H9 (cell line): ENCODE measurements at regions not wholly inside any gene's neighbourhood (a gene's known extent, or its start where the extent isn't known, plus 50 kb on each side); places are given as distances from the start of the nearest gene placed in this dataset.

Experiments used
- DNase-seq: peaks from one replicate; pipeline ENCODE4 v3.0.0-alpha.2; 2017
- H2AFZ ChIP-seq: one replicate; pipeline ENCODE4 v1.6.1; 2013; ENCODE audit warnings: mild to moderate bottlenecking, low read length, control low read depth, moderate library complexity
- H2AK5ac ChIP-seq: 2 replicates; pipeline ENCODE4 v1.6.1; 2013; ENCODE audit warnings: low read length, control low read depth, mixed read lengths; ENCODE audit not compliant: insufficient read length
- H2BK120ac ChIP-seq: one replicate; pipeline ENCODE4 v1.6.1; 2013; ENCODE audit warnings: low read depth, mild to moderate bottlenecking, low read length, control low read depth, inconsistent platforms; ENCODE audit not compliant: poor library complexity, severe bottlenecking
- H2BK12ac ChIP-seq: 2 replicates; pipeline ENCODE4 v1.6.1; 2013; ENCODE audit warnings: low read length, control low read depth, mixed read lengths, low read depth; ENCODE audit not compliant: insufficient read length
- H2BK15ac ChIP-seq: 2 replicates; pipeline ENCODE4 v1.6.1; 2013; ENCODE audit warnings: low read depth, low read length, control low read depth
- H2BK20ac ChIP-seq: one replicate; pipeline ENCODE4 v1.6.1; 2013; ENCODE audit warnings: low read depth, mild to moderate bottlenecking, low read length, control low read depth, inconsistent platforms; ENCODE audit not compliant: poor library complexity, severe bottlenecking
- H2BK5ac ChIP-seq: 2 replicates; pipeline ENCODE4 v1.6.1; 2013; ENCODE audit warnings: low read length, control low read depth, mixed read lengths; ENCODE audit not compliant: insufficient read length
- H3K14ac ChIP-seq: 2 replicates; pipeline ENCODE4 v1.6.1; 2013; ENCODE audit warnings: low read length, control low read depth; ENCODE audit not compliant: insufficient read depth
- H3K18ac ChIP-seq: 2 replicates; pipeline ENCODE4 v1.6.1; 2013; ENCODE audit warnings: low read depth, mild to moderate bottlenecking, mixed read lengths, low read length, control low read depth; ENCODE audit not compliant: insufficient read length
- H3K23ac ChIP-seq: 2 replicates; pipeline ENCODE4 v1.6.1; 2013; ENCODE audit warnings: low read length, control low read depth, mixed read lengths, low read depth; ENCODE audit not compliant: insufficient read length
- H3K23me2 ChIP-seq: 2 replicates; pipeline ENCODE4 v1.6.1; 2013; ENCODE audit warnings: low read depth, mild to moderate bottlenecking, mixed read lengths, low read length, control low read depth; ENCODE audit not compliant: insufficient read length, poor library complexity, severe bottlenecking
- H3K27ac ChIP-seq: 2 replicates; pipeline ENCODE4 v1.5.1; 2013; ENCODE audit warnings: low read length, control low read depth, mixed read lengths, low read depth; ENCODE audit not compliant: insufficient read length
- H3K27me3 ChIP-seq: 2 replicates; pipeline ENCODE4 v1.6.1; 2013; ENCODE audit warnings: low read length, control low read depth, inconsistent platforms; ENCODE audit not compliant: insufficient read depth
- H3K4ac ChIP-seq: 2 replicates; pipeline ENCODE4 v1.6.1; 2013; ENCODE audit warnings: low read depth, mild to moderate bottlenecking, control low read depth, inconsistent platforms, low read length, moderate library complexity
- H3K4me1 ChIP-seq: 2 replicates; pipeline ENCODE4 v1.6.1; 2013; ENCODE audit warnings: low read length, control low read depth, inconsistent platforms; ENCODE audit not compliant: insufficient read depth
- H3K4me2 ChIP-seq: 2 replicates; pipeline ENCODE4 v1.6.1; 2013; ENCODE audit warnings: low read length, control low read depth, mixed read lengths; ENCODE audit not compliant: insufficient read length, insufficient read depth
- H3K56ac ChIP-seq: 2 replicates; pipeline ENCODE4 v1.6.1; 2013; ENCODE audit warnings: low read depth, mild to moderate bottlenecking, mixed read lengths, low read length, control low read depth; ENCODE audit not compliant: insufficient read length
- H3K79me1 ChIP-seq: 2 replicates; pipeline ENCODE4 v1.6.1; 2013; ENCODE audit warnings: low read depth, mild to moderate bottlenecking, moderate library complexity, low read length, control low read depth, inconsistent platforms; ENCODE audit not compliant: insufficient read depth, poor library complexity, severe bottlenecking
- H3K79me2 ChIP-seq: 2 replicates; pipeline ENCODE4 v1.6.1; 2013; ENCODE audit warnings: low read length, control low read depth, inconsistent platforms; ENCODE audit not compliant: insufficient read depth
- H3K9ac ChIP-seq: 2 replicates; pipeline ENCODE4 v1.6.1; 2013; ENCODE audit warnings: low read length, control low read depth, mixed read lengths; ENCODE audit not compliant: insufficient read length; ENCODE audit errors: extremely low read depth
- H3K9me3 ChIP-seq: one replicate; pipeline ENCODE4 v1.6.1; 2013; ENCODE audit warnings: low read depth, low read length, inconsistent platforms; ENCODE audit not compliant: control insufficient read depth
- H3T11ph ChIP-seq: one replicate; pipeline ENCODE4 v1.6.1; 2013; ENCODE audit warnings: mild to moderate bottlenecking, low read length, control low read depth, inconsistent platforms
- H4K20me1 ChIP-seq: one replicate; pipeline ENCODE4 v1.6.1; 2013; ENCODE audit not compliant: control insufficient read depth, insufficient read length, insufficient read depth
- H4K5ac ChIP-seq: 2 replicates; pipeline ENCODE4 v1.6.1; 2013; ENCODE audit warnings: low read depth, mild to moderate bottlenecking, mixed read lengths, low read length, control low read depth; ENCODE audit not compliant: insufficient read length
- H4K8ac ChIP-seq: replicated peaks from 2 replicates; pipeline ENCODE4 v1.6.1; 2013; ENCODE audit warnings: low read length, control low read depth, mixed read lengths, low read depth; ENCODE audit not compliant: insufficient read length
- H4K91ac ChIP-seq: 2 replicates; pipeline ENCODE4 v1.6.1; 2013; ENCODE audit warnings: low read depth, mild to moderate bottlenecking, moderate library complexity, mixed read lengths, low read length, control low read depth; ENCODE audit not compliant: insufficient read length
- H3K27ac Mint-ChIP-seq, 3 experiments: 2 replicates in 2 of 3; 3 replicates in 1 of 3; pipeline ENCODE4 v1.8.0; 2020 to 2021; ENCODE audit warnings: mixed read lengths in 3 of 3, mild to moderate bottlenecking in 1 of 3, moderate library complexity in 1 of 3
- H3K27me3 Mint-ChIP-seq: 2 replicates; pipeline ENCODE4 v1.8.0; 2021; ENCODE audit warnings: low read depth, mild to moderate bottlenecking, moderate library complexity, mixed read lengths
- H3K36me3 Mint-ChIP-seq, 3 experiments: 2 replicates in 2 of 3; 3 replicates in 1 of 3; pipeline ENCODE4 v1.8.0; 2020 to 2021; ENCODE audit warnings: low read depth in 3 of 3, mixed read lengths in 3 of 3; ENCODE audit not compliant: insufficient read depth in 1 of 3
- H3K4me1 Mint-ChIP-seq, 2 experiments: 2 replicates each; pipeline ENCODE4 v1.8.0; 2020; ENCODE audit warnings: mixed read lengths in 2 of 2
- H3K4me3 Mint-ChIP-seq, 2 experiments: 2 replicates in 1 of 2; 3 replicates in 1 of 2; pipeline ENCODE4 v1.8.0; 2020 to 2021; ENCODE audit warnings: mild to moderate bottlenecking in 2 of 2, mixed read lengths in 2 of 2, moderate library complexity in 1 of 2
- H3K9me3 Mint-ChIP-seq, 2 experiments: 2 replicates in 1 of 2; 3 replicates in 1 of 2; pipeline ENCODE4 v1.8.0; 2020; ENCODE audit warnings: mild to moderate bottlenecking in 2 of 2, mixed read lengths in 2 of 2, moderate library complexity in 1 of 2
- WGBS: extraction: QIAGEN DNeasy Blood & Tissue Kit; methylation state at CpG from one replicate; pipeline ENCODE4 v1.1.7; 2013; ENCODE audit warnings: missing lambda C conversion rate, low lambda C conversion rate, mixed read lengths; ENCODE audit not compliant: insufficient read length; ENCODE audit errors: extremely low coverage; 5-methylcytosine and 5-hydroxymethylcytosine counted together
- TF ChIP-seq, protein P1 (sequence below): fragments of 200-600 bp; sonication (generic); conservative IDR thresholded peaks from 3 replicates; pipeline ENCODE4 v1.8.0; 2021; ENCODE audit warnings: antibody characterized with exemption, mild to moderate bottlenecking

DNA sequence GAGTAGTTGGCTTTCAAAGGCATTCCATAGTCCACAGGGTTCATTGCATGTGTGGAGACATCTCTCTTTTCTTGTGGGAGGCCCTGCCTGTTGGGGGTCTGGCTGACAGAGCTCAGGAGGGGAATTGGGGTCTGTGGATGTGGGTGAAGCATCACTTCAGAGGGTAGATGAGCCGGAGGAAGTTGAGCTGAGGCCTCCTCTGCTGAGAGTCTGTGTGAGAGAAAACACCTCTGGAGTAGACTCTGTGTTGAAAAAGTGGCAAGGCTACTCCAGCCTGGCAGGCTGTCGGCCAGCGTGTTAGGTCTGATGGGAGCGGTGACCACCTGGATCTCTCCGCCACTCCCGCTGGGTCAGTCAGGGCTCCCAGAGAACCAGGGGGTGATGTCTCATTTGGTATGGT is 358.0 kb upstream of the MGMT start:
- Histone ChIP-seq H3K79me2 (no peaks in the 10 kb centered on the region), H3K27ac (no peak overlapping the region), H2BK15ac (no peak overlapping the region), H3K9ac (no peak overlapping the region), H2AFZ (no peak overlapping the region), H3K4me1 (no peaks in the 10 kb centered on the region), H2BK5ac (no peak overlapping the region), H4K20me1 (no peaks in the 10 kb centered on the region), H3K56ac (no peak overlapping the region), H3K27me3 (no peaks in the 10 kb centered on the region), H4K5ac (no peak overlapping the region), H4K91ac (no peak overlapping the region), H2BK120ac (no peak overlapping the region), H3K9me3 (no peaks in the 10 kb centered on the region), H3K14ac (no peak overlapping the region), H3K18ac (no peak overlapping the region), H2AK5ac (no peak overlapping the region), H3K4me2 (no peak overlapping the region), H3K79me1 (no peaks in the 10 kb centered on the region), H2BK12ac (no peak overlapping the region), H3K4ac (no peak overlapping the region), H2BK20ac (no peak overlapping the region), H3K23me2 (no peaks in the 10 kb centered on the region), H3T11ph (no peak overlapping the region), H4K8ac (no peak overlapping the region), H3K23ac (no peak overlapping the region)
- H3K36me3 Mint-ChIP-seq, result no peaks in the 10 kb centered on the region
- no peaks in the 10 kb centered on the region for H3K4me1 Mint-ChIP-seq
- TF ChIP-seq, protein P1, sequence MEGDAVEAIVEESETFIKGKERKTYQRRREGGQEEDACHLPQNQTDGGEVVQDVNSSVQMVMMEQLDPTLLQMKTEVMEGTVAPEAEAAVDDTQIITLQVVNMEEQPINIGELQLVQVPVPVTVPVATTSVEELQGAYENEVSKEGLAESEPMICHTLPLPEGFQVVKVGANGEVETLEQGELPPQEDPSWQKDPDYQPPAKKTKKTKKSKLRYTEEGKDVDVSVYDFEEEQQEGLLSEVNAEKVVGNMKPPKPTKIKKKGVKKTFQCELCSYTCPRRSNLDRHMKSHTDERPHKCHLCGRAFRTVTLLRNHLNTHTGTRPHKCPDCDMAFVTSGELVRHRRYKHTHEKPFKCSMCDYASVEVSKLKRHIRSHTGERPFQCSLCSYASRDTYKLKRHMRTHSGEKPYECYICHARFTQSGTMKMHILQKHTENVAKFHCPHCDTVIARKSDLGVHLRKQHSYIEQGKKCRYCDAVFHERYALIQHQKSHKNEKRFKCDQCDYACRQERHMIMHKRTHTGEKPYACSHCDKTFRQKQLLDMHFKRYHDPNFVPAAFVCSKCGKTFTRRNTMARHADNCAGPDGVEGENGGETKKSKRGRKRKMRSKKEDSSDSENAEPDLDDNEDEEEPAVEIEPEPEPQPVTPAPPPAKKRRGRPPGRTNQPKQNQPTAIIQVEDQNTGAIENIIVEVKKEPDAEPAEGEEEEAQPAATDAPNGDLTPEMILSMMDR, result no peak
- no peak overlapping the region; a peak in 1 of 7 replicates for H3K27ac Mint-ChIP-seq
- no CpG with 5 or more reads among the region's 6 CpGs for WGBS
- peaks cover 3% of the 10 kb centered on the region; the same call in 1 of the 2 replicates for H3K27me3 Mint-ChIP-seq
- no peak for DNase-seq
- H3K9me3 Mint-ChIP-seq, result no peaks in the 10 kb centered on the region; a peak in 1 of 5 replicates
- no peak overlapping the region for H3K4me3 Mint-ChIP-seq
